H9 (cell line): ENCODE measurements at regions not wholly inside any gene's neighbourhood (a gene's known extent, or its start where the extent isn't known, plus 50 kb on each side); places are given as distances from the start of the nearest gene placed in this dataset.

Experiments used
- DNase-seq: peaks from one replicate; pipeline ENCODE4 v3.0.0-alpha.2; 2017
- H2AFZ ChIP-seq: one replicate; pipeline ENCODE4 v1.6.1; 2013; ENCODE audit warnings: mild to moderate bottlenecking, low read length, control low read depth, moderate library complexity
- H2AK5ac ChIP-seq: 2 replicates; pipeline ENCODE4 v1.6.1; 2013; ENCODE audit warnings: low read length, control low read depth, mixed read lengths; ENCODE audit not compliant: insufficient read length
- H2BK120ac ChIP-seq: one replicate; pipeline ENCODE4 v1.6.1; 2013; ENCODE audit warnings: low read depth, mild to moderate bottlenecking, low read length, control low read depth, inconsistent platforms; ENCODE audit not compliant: poor library complexity, severe bottlenecking
- H2BK12ac ChIP-seq: 2 replicates; pipeline ENCODE4 v1.6.1; 2013; ENCODE audit warnings: low read length, control low read depth, mixed read lengths, low read depth; ENCODE audit not compliant: insufficient read length
- H2BK15ac ChIP-seq: 2 replicates; pipeline ENCODE4 v1.6.1; 2013; ENCODE audit warnings: low read depth, low read length, control low read depth
- H2BK20ac ChIP-seq: one replicate; pipeline ENCODE4 v1.6.1; 2013; ENCODE audit warnings: low read depth, mild to moderate bottlenecking, low read length, control low read depth, inconsistent platforms; ENCODE audit not compliant: poor library complexity, severe bottlenecking
- H2BK5ac ChIP-seq: 2 replicates; pipeline ENCODE4 v1.6.1; 2013; ENCODE audit warnings: low read length, control low read depth, mixed read lengths; ENCODE audit not compliant: insufficient read length
- H3K14ac ChIP-seq: 2 replicates; pipeline ENCODE4 v1.6.1; 2013; ENCODE audit warnings: low read length, control low read depth; ENCODE audit not compliant: insufficient read depth
- H3K18ac ChIP-seq: 2 replicates; pipeline ENCODE4 v1.6.1; 2013; ENCODE audit warnings: low read depth, mild to moderate bottlenecking, mixed read lengths, low read length, control low read depth; ENCODE audit not compliant: insufficient read length
- H3K23ac ChIP-seq: 2 replicates; pipeline ENCODE4 v1.6.1; 2013; ENCODE audit warnings: low read length, control low read depth, mixed read lengths, low read depth; ENCODE audit not compliant: insufficient read length
- H3K23me2 ChIP-seq: 2 replicates; pipeline ENCODE4 v1.6.1; 2013; ENCODE audit warnings: low read depth, mild to moderate bottlenecking, mixed read lengths, low read length, control low read depth; ENCODE audit not compliant: insufficient read length, poor library complexity, severe bottlenecking
- H3K27ac ChIP-seq: 2 replicates; pipeline ENCODE4 v1.5.1; 2013; ENCODE audit warnings: low read length, control low read depth, mixed read lengths, low read depth; ENCODE audit not compliant: insufficient read length
- H3K27me3 ChIP-seq: 2 replicates; pipeline ENCODE4 v1.6.1; 2013; ENCODE audit warnings: low read length, control low read depth, inconsistent platforms; ENCODE audit not compliant: insufficient read depth
- H3K4ac ChIP-seq: 2 replicates; pipeline ENCODE4 v1.6.1; 2013; ENCODE audit warnings: low read depth, mild to moderate bottlenecking, control low read depth, inconsistent platforms, low read length, moderate library complexity
- H3K4me1 ChIP-seq: 2 replicates; pipeline ENCODE4 v1.6.1; 2013; ENCODE audit warnings: low read length, control low read depth, inconsistent platforms; ENCODE audit not compliant: insufficient read depth
- H3K4me2 ChIP-seq: 2 replicates; pipeline ENCODE4 v1.6.1; 2013; ENCODE audit warnings: low read length, control low read depth, mixed read lengths; ENCODE audit not compliant: insufficient read length, insufficient read depth
- H3K56ac ChIP-seq: 2 replicates; pipeline ENCODE4 v1.6.1; 2013; ENCODE audit warnings: low read depth, mild to moderate bottlenecking, mixed read lengths, low read length, control low read depth; ENCODE audit not compliant: insufficient read length
- H3K79me1 ChIP-seq: 2 replicates; pipeline ENCODE4 v1.6.1; 2013; ENCODE audit warnings: low read depth, mild to moderate bottlenecking, moderate library complexity, low read length, control low read depth, inconsistent platforms; ENCODE audit not compliant: insufficient read depth, poor library complexity, severe bottlenecking
- H3K79me2 ChIP-seq: 2 replicates; pipeline ENCODE4 v1.6.1; 2013; ENCODE audit warnings: low read length, control low read depth, inconsistent platforms; ENCODE audit not compliant: insufficient read depth
- H3K9ac ChIP-seq: 2 replicates; pipeline ENCODE4 v1.6.1; 2013; ENCODE audit warnings: low read length, control low read depth, mixed read lengths; ENCODE audit not compliant: insufficient read length; ENCODE audit errors: extremely low read depth
- H3K9me3 ChIP-seq: one replicate; pipeline ENCODE4 v1.6.1; 2013; ENCODE audit warnings: low read depth, low read length, inconsistent platforms; ENCODE audit not compliant: control insufficient read depth
- H3T11ph ChIP-seq: one replicate; pipeline ENCODE4 v1.6.1; 2013; ENCODE audit warnings: mild to moderate bottlenecking, low read length, control low read depth, inconsistent platforms
- H4K20me1 ChIP-seq: one replicate; pipeline ENCODE4 v1.6.1; 2013; ENCODE audit not compliant: control insufficient read depth, insufficient read length, insufficient read depth
- H4K5ac ChIP-seq: 2 replicates; pipeline ENCODE4 v1.6.1; 2013; ENCODE audit warnings: low read depth, mild to moderate bottlenecking, mixed read lengths, low read length, control low read depth; ENCODE audit not compliant: insufficient read length
- H4K8ac ChIP-seq: replicated peaks from 2 replicates; pipeline ENCODE4 v1.6.1; 2013; ENCODE audit warnings: low read length, control low read depth, mixed read lengths, low read depth; ENCODE audit not compliant: insufficient read length
- H4K91ac ChIP-seq: 2 replicates; pipeline ENCODE4 v1.6.1; 2013; ENCODE audit warnings: low read depth, mild to moderate bottlenecking, moderate library complexity, mixed read lengths, low read length, control low read depth; ENCODE audit not compliant: insufficient read length
- H3K27ac Mint-ChIP-seq, 3 experiments: 2 replicates in 2 of 3; 3 replicates in 1 of 3; pipeline ENCODE4 v1.8.0; 2020 to 2021; ENCODE audit warnings: mixed read lengths in 3 of 3, mild to moderate bottlenecking in 1 of 3, moderate library complexity in 1 of 3
- H3K27me3 Mint-ChIP-seq: 2 replicates; pipeline ENCODE4 v1.8.0; 2021; ENCODE audit warnings: low read depth, mild to moderate bottlenecking, moderate library complexity, mixed read lengths
- H3K36me3 Mint-ChIP-seq, 3 experiments: 2 replicates in 2 of 3; 3 replicates in 1 of 3; pipeline ENCODE4 v1.8.0; 2020 to 2021; ENCODE audit warnings: low read depth in 3 of 3, mixed read lengths in 3 of 3; ENCODE audit not compliant: insufficient read depth in 1 of 3
- H3K4me1 Mint-ChIP-seq, 2 experiments: 2 replicates each; pipeline ENCODE4 v1.8.0; 2020; ENCODE audit warnings: mixed read lengths in 2 of 2
- H3K4me3 Mint-ChIP-seq, 2 experiments: 2 replicates in 1 of 2; 3 replicates in 1 of 2; pipeline ENCODE4 v1.8.0; 2020 to 2021; ENCODE audit warnings: mild to moderate bottlenecking in 2 of 2, mixed read lengths in 2 of 2, moderate library complexity in 1 of 2
- H3K9me3 Mint-ChIP-seq, 2 experiments: 2 replicates in 1 of 2; 3 replicates in 1 of 2; pipeline ENCODE4 v1.8.0; 2020; ENCODE audit warnings: mild to moderate bottlenecking in 2 of 2, mixed read lengths in 2 of 2, moderate library complexity in 1 of 2
- CTCF ChIP-seq: fragments of 200-600 bp; sonication (generic); conservative IDR thresholded peaks from 3 replicates; pipeline ENCODE4 v1.8.0; 2021; ENCODE audit warnings: antibody characterized with exemption, mild to moderate bottlenecking
- WGBS: extraction: QIAGEN DNeasy Blood & Tissue Kit; methylation state at CpG from one replicate; pipeline ENCODE4 v1.1.7; 2013; ENCODE audit warnings: missing lambda C conversion rate, low lambda C conversion rate, mixed read lengths; ENCODE audit not compliant: insufficient read length; ENCODE audit errors: extremely low coverage; 5-methylcytosine and 5-hydroxymethylcytosine counted together

GRCh38 chr9:89751079-89751825 is 146.4 kb downstream of the GADD45G start:
- Histone ChIP-seq H3K4me1 (peaks cover 2% of the 10 kb centered on the region; the same call in 1 of the 2 replicates), H3K56ac (no peak overlapping the region)

More at GRCh38 chr9:89751079-89751825, 146.4 kb downstream of the GADD45G start:
- H2AFZ ChIP-seq, result no peak overlapping the region
- H2BK15ac ChIP-seq, result no peak overlapping the region
- H2AK5ac ChIP-seq, result no peak overlapping the region
- TF ChIP-seq CTCF, result no peak
- no peak overlapping the region for H4K5ac ChIP-seq
- H3K9me3 Mint-ChIP-seq, result peaks cover 0 to 2% of the 10 kb centered on the region in 2 experiments; a peak in 1 of 5 replicates
- H3K4me1 Mint-ChIP-seq, result peaks cover 33 to 35% of the 10 kb centered on the region in 2 experiments
- H3K18ac ChIP-seq, result no peak overlapping the region
- H3K4me3 Mint-ChIP-seq, result no peak overlapping the region
- H3K23me2 ChIP-seq, result no peaks in the 10 kb centered on the region
- H3K79me1 ChIP-seq, result no peaks in the 10 kb centered on the region
- no peak for DNase-seq
- no peak overlapping the region for H3T11ph ChIP-seq
- H3K27me3 Mint-ChIP-seq, result peaks cover 7% of the 10 kb centered on the region
- H3K4ac ChIP-seq, result no peak overlapping the region
- H4K8ac ChIP-seq, result no peak overlapping the region
- no peaks in the 10 kb centered on the region for H3K9me3 ChIP-seq
- H3K27ac ChIP-seq, result no peak overlapping the region
- no peaks in the 10 kb centered on the region for H3K27me3 ChIP-seq
- H3K27ac Mint-ChIP-seq, result no peak overlapping the region
- H3K23ac ChIP-seq, result no peak overlapping the region
- H3K9ac ChIP-seq, result no peak overlapping the region
- no peaks in the 10 kb centered on the region; a peak in 1 of 7 replicates for H3K36me3 Mint-ChIP-seq
- no peaks in the 10 kb centered on the region for H3K79me2 ChIP-seq
- H2BK5ac ChIP-seq, result no peak overlapping the region
- no CpG with 5 or more reads among the region's 6 CpGs for WGBS
- no peak overlapping the region for H4K91ac ChIP-seq
- H3K14ac ChIP-seq, result no peak overlapping the region
- H4K20me1 ChIP-seq, result no peaks in the 10 kb centered on the region
- no peak overlapping the region for H2BK12ac ChIP-seq
- H2BK120ac ChIP-seq, result no peak overlapping the region
- no peak overlapping the region for H3K4me2 ChIP-seq
- no peak overlapping the region for H2BK20ac ChIP-seq
